Skeletal muscle cell (primary cell): ENCODE measurements at regions not wholly inside any gene's neighbourhood (a gene's known extent, or its start where the extent isn't known, plus 50 kb on each side); places are given as distances from the start of the nearest gene placed in this dataset.
A peak's percentile ranks its signal among the peaks of the same experiment; 100 is the strongest.

Experiments used
- DNase-seq: peaks from one replicate; pipeline ENCODE4 v3.0.0-alpha.2; 2010; ENCODE audit warnings: low read depth
- H3K4me3 ChIP-seq: 2 replicates; pipeline ENCODE4 v1.5.1; 2011; ENCODE audit warnings: low read depth, mild to moderate bottlenecking, control low read depth, low read length, moderate library complexity

DNA sequence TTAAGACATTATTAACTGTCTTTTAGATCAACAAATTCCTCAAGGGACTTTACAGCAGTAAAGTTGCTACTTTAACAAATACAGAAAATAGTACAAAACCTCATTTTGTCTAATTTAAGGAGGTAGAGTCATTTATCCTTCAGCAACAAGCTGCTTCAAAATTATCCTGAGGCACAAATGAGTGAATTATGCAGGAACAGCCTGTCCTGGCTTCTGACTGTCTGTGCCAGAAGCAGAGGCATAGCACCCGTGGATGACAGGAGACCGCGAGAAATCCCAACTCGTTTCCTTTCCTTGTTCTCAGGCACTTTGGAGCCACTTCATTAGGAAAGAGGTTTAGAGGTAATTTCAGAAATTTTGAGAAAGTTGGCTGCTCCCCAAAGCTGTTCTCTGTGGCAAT lies 549.2 kb upstream of the BTBD3 start:
- DNase-seq, result no peak
- H3K4me3 ChIP-seq, result no peak overlapping the region

DNA sequence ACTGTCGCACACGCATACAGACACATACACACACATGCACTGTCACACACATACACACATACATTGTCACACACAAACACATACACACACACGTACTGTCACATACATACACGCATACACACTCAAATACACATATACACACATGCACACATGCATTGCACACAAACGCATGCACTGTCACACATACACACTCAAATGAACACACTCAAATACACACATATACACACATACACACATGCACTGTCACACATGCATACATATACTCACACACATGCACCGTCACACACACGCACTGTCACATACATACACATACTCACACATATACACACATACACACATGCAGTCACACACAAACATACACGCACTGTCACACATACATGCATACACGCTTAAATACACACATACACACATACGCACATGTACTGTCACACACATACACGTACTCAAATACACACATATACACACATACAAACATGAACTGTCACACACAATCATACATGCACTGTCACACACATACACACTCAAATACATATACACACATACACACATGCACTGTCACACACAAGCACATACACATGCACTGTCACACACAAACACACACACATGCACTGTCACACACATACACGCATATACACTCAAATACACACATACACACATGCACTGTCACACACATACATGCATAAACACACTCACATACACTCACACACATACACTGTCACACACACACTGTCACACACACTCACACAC lies 548.6 kb upstream of the BTBD3 start:
- DNase-seq, result no peak
- H3K4me3 ChIP-seq, result no peak overlapping the region

GRCh38 chr20:11371831-11372230 lies 545.9 kb upstream of the BTBD3 start:
- no peak overlapping the region for H3K4me3 ChIP-seq
- no peak for DNase-seq

GRCh38 chr20:11372876-11373790 lies 544.6 kb upstream of the BTBD3 start:
- no peak overlapping the region for H3K4me3 ChIP-seq
- DNase-seq, result no peak

DNA sequence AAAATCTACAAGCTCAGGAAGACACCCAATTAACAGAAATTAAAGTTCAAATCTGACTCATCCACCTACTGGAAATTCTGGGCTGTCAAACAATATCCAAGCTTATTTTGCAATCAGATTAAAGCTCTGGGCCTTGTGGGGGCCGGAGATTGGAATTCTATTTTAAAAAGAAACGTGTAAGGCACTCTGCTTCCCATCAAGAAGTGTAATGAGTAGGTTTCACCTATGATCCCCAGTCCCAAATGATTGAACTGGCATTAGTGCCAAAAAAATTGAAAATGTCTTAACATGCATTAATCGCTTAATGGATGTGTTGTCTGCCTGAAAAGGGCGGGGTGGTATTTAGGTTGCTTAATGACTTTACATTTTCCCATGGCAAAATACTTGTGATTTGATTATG lies 542.4 kb upstream of the BTBD3 start:
- H3K4me3 ChIP-seq, result no peak overlapping the region
- DNase-seq, result no peak

GRCh38 chr20:11375966-11376365 lies 541.7 kb upstream of the BTBD3 start:
- H3K4me3 ChIP-seq, result no peak overlapping the region
- DNase-seq, result no peak

GRCh38 chr20:11376420-11376819 lies 541.3 kb upstream of the BTBD3 start:
- H3K4me3 ChIP-seq, result no peak overlapping the region
- no peak for DNase-seq

DNA sequence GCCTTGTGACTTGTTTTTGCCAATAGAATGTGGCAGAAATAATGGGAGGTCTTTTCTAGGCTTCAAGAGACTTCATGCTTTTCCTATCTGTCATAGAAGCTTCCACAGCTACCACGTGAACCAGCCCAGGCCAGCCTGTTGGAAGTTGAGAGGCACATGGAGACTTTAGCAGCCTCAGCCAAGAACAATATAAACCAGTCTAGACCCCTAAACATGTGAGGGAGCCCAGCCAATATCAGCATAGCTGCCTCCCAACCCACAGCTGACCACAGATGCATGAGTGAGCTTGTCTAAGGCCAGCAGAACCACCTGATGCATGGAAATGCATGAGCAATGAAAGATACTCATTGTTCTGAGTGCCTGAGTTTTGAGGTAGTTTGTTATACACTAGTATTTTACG lies 540.7 kb upstream of the BTBD3 start:
- DNase-seq, result peak; percentile 84
- H3K4me3 ChIP-seq, result no peak overlapping the region

DNA sequence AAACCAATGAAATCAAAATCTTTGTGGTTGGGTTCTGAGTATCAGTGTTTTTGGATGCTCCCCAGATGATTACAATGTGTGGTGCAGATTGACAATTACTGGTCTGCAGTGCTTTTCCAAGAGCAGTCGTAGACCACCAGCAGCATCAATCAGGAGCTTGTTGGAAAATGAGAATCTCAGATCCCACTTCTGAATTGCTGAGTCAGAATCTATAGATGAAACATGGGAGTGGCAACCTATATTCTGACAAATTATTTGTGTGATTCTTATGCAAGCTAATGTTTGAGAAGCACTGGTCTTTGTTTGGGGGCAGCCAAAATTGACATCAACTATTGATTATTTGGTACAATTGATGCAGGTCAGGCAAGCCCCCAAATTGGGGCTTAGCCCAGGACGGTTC lies 539.9 kb upstream of the BTBD3 start:
- H3K4me3 ChIP-seq, result no peak overlapping the region

DNA sequence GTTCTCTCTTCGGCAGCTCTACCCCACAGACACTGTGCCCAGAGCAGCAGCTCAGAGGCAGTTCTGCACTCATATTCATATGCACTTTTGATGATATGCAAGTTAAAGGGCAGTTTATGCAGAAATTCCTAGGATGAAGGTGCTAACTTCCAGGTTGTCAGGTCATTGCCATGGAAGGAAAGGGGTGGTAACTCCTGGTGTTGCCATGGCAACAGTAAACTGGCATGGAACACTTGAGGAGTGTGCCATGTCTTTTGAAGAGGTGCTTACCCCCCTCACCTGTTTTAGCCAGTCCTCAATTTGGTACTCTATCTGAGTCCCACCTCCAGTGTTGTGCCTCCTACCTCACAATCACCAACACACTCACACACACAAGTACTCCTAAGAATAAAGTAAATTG lies 539.4 kb upstream of the BTBD3 start:
- H3K4me3 ChIP-seq, result no peak overlapping the region

More for the DNA sequence above, 539.9 kb upstream of the BTBD3 start:
- DNase-seq, result no peak

DNA sequence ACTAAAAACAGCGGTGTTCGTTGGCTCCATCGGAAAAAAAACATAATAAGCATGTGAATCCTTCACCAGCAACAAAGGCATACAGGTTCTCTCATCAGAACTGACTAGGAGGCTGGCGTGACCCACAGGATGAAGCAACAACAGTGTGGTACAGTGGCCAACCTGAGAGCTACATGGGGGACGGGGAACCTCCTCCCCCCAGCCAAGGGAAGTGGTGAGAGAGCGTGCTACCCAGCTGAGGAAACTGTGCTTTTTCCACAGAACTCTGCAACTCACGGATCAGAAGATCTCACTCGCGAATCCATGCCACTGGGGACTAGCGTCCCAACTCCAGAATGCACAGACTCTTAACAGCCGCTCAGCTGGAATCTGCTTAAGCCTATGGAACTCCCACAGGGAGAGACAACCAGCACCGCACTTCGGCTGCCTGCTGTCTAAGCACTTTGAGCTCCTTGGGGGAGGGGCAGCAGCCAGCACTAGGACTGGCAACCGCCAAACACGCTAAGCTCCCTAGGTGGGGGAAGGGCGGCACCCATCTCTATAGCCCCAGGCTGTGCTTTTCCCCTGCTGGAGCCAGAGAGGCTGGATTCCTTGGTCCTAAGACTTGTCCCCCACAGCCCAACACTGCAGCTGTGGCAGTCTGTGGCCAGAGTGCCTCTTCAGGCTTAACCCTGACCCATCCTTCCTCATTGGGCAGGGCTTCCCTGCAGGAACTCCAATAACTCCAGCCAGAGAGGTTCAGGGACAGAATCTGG lies 538.3 kb upstream of the BTBD3 start:
- H3K4me3 ChIP-seq, result no peak overlapping the region
- DNase-seq, result no peak

More for the DNA sequence above, 539.4 kb upstream of the BTBD3 start:
- DNase-seq, result no peak

GRCh38 chr20:11380283-11380682 lies 537.4 kb upstream of the BTBD3 start:
- no peak for DNase-seq
- H3K4me3 ChIP-seq, result no peak overlapping the region

DNA sequence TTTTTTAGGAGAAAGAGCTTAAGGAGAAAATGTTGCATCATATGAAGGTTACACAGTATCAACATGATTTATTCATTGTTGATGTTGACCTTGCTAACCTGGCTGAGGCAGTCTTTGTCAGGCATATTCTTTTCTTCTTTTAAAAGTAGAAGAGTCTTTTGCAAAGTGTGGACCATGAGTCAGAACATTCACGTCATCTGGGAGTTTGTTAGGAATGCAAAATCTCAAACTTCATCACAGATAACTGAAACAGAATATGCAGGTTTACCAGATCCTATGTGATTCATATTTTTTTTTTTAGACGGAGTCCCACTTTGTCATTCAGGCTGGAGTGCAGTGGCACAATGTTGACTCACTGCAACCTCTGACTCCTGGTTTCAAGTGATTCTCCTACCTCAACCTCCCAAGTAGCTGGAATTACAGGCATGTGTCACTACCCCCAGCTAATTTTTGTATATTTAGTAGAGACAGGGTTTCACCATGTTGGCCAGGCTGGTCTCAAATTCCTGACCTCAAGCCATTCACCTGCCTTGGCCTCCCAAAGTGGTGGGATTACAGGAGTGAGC lies 530.4 kb upstream of the BTBD3 start:
- peak; percentile 90 for DNase-seq
- H3K4me3 ChIP-seq, result no peak overlapping the region

DNA sequence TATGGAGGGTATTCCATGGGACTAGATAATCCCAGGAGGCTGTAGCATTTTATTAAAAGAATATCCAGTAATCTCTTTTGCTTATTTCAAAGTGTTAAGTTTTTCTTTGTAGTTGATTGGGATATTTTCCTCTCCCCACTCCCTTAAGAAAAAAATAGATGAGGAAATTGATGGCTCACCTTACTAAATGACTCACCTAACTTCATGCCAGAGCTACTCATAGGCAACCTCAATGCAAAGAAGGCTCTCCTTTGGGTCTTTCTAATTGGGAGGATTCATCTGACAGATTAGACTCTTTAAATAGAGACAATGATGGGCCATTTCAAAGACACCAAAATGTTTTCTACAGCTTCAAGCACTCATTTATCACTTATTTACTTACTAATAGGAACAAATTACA lies 528.5 kb upstream of the BTBD3 start:
- H3K4me3 ChIP-seq, result no peak overlapping the region
- no peak for DNase-seq

DNA sequence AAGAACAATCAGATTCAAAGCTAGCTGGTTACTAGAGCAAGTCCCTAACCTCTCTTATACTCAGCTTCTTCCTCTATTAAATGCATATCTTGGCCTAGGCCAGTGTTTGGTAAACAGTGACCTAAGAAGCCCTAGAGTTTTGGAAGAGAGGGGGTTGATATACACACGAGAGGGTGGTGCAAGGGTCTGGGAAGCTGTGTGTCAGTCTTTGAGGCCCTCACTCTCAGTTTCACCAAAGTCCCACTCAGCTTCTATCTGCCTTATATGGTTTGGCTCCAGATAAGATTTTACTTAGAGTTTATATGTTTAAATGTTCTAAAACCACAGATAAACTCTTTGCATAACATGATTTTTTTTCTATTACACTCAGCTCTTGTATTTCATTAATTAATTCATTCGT lies 526.1 kb upstream of the BTBD3 start:
- H3K4me3 ChIP-seq, result no peak overlapping the region
- DNase-seq, result no peak

- DNase-seq, result peak; percentile 86
- no peak overlapping the region for H3K4me3 ChIP-seq
Observed at GRCh38 chr20:11394145-11394833, 523.4 kb upstream of the BTBD3 start.

DNA sequence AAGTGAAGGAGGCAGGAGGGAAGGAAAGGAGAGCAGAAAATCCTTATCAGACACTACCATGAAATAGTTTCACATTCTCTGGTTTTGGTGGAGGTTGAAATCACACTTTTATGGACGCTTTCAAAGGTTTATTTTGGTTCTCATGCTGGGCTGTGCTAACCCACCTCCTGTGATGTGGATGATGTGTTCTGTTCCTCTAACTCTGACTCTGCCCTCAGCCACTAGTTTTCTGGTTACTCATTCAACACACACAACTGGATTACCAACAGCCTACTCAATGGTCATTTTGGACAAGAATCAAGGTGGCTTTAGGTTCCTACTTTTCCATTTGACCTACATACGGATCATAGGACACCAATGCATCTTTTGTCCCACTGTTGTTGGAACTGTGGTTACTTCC lies 522.1 kb upstream of the BTBD3 start:
- H3K4me3 ChIP-seq, result no peak overlapping the region
- no peak for DNase-seq

GRCh38 chr20:11401988-11402387 lies 515.7 kb upstream of the BTBD3 start:
- no peak for DNase-seq
- H3K4me3 ChIP-seq, result no peak overlapping the region

GRCh38 chr20:11403711-11404110 lies 514.0 kb upstream of the BTBD3 start:
- H3K4me3 ChIP-seq, result no peak overlapping the region
- DNase-seq, result no peak
